GM15510 (cell line): ENCODE measurements at regions not wholly inside any gene's neighbourhood (a gene's known extent, or its start where the extent isn't known, plus 50 kb on each side); places are given as distances from the start of the nearest gene placed in this dataset.

Source experiments
- POLR2A ChIP-seq: IDR thresholded peaks from 3 replicates; pipeline ENCODE4 v1.6.1; 2011; ENCODE audit warnings: borderline replicate concordance; ENCODE audit not compliant: insufficient read length; ENCODE audit errors: extremely low read depth

DNA sequence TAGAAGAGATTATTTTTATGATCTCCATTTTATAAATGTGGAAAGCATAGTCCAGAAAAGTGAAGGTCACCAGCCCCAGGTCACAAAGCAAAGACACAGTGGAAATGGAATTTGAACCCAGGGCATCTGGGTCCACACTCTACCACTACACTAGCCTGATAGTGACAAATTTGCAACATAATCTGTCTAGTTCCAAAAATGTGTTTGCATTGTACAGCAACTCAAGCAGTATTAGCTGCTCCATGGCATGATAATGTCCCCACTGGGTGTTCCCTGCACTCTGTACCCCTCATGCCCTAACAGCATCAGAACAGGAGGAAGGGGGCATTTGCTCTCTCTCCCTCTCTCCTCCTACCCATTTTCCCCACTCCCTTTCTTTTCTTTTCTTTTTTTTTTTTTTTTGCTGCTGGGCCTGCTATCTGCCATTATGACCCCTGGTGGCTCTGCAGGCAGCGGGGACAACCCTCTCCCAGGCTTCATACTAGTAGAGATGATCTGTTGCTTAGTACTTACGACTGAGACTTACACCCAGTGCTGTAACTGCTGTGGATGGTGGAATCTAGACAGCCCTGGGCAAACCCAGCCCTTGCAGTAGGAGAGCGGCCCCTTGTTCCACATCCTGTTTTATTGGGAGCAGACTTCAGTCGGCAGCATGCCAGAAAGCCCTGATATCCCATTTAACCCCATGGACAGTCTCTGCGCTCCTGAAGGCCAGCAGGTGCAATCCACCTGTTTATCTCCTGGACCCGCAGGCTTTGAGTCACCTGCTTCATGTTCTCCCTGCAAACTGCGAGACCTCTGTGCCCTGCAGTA lies 306.3 kb downstream of the SOX9 start:
- TF ChIP-seq POLR2A, result no peak

DNA sequence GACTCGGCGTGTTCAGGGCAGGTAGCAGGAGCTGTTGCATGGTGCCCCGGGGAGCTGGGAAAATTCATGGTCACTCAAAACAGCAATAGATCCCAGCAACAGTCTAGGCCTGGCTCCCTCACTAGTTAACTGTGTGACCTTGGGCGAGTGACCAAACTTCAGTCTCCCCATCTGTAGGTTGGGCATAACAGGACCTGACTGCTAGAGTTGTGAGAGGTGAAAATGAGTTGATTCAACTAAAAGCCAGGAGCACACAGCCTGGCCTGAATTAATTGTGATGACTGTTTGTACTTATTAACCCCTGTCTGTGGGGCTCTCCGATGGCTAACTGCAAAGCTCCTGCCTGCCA lies 306.9 kb downstream of the SOX9 start:
- no peak for TF ChIP-seq POLR2A

DNA sequence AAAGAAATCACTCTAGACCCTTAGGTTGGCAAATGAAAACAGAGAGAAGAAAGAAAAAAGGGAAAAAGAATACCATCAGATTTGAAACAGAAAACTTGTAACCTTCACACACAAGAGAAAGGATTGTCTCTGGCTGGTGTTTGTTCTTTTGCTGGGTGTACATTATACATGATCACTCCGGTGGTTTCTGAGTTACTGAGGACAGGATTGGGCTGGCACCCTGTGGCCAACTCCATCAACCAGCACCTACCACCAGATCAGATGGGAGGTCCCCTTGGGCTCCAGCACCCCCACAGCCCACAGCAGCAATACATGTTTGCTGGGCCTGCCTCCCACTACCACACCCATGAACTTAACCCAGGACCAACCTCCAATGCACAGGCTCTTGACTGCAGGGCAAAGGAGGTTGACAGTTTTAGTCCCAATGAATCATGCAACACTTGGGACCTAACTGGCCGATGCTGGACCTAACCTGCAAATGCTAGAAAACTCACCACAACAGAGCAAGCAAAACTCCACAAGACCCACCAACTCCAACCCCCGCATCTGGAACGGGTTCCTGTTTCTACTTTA lies 308.3 kb downstream of the SOX9 start:
- TF ChIP-seq POLR2A, result no peak

DNA sequence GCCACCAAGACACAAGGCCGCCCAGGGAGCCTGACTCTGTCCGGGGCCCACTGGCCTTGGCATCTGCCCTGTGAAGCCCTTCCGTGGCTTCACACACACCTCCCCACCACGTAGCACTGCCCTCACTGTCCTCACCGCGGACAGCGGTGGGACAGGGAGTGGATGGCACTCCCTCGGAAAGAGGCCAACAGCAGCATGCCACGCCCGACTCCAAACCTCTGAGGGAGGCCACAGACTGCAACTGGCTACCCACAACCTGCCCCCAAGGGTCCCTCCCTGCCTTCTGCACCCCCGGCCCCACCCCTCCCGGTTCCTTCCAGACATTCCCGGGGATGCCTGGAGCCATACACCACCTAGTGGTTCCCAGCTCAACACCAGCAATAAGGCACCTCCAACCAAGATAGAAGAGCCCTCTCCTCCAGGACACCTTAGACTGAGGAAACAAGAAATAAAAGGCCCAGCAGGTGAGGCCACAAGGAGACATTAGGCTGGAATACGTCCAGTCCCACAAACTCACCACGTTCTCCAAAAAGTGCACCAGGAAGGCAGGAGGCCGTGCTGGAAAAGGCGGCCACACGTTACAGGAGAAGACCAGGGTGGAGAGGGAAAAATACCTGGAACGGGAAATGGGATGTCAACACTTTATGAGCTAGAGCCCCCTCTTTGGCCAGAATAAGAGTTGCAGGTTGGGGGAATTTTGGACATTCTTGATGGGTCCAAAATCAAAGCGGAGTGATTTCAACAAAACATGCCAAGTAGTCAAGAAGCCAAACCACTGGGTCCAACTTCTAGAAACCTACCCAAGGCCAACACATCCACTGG lies 310.0 kb downstream of the SOX9 start:
- TF ChIP-seq POLR2A, result no peak

DNA sequence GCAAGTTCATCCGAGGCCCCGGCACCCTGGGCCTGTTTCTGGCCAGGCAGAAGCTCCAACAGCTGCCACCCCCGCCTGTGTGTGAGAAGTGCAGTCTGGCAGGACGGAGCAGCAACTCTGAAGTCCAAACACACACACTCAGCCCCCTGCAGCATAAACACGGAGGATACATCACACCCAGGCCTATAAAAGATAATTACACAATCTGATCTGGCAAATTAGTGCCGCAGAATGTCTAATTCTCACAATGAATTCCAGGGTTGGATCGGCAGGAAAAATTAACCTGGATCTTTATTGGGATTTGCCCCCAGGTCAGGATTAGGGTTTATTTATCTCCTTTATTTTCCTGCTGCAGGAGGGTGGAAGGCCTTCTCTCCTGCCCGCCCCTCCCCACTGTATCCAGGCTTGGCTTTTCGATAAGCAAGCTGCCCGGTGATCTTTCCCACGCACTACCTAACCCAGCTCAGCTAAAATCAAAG lies 311.4 kb downstream of the SOX9 start:
- TF ChIP-seq POLR2A, result no peak

DNA sequence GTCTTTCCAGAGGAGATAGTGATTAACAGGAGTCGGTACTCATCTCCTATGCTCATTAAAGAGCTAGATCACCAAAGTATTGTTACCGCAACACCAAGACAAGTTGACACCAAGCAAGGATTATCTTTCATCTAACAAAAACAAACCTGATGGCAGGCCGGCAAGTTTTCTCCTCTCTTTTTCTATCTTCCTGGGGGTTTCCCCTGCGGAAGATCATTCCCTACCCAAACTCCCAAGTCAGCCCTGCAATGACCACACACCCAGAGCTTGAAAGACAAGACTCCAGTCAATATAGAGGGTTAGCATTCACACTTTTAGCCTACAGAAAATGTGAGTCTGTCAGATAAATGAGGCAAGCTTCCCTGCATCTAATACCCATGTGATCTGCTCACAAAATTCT lies 312.1 kb downstream of the SOX9 start:
- no peak for TF ChIP-seq POLR2A

DNA sequence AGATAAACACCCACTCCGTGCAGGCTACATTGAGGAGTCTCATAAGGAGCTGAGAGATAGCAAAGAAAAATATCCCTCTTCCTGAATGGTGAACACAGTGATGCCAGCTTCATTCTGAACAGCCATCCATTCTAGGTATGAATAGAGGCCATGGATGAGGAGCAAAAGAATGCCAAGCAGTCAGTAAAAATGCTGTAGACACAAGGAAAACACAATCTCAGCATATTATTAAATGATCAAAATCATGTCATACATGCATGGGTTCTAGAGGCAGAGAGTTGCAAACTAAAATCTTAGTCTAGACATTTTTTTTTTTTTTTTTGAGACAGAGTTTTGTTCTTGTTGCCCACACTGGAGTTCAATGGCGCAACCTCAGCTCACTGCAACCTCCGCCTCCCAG lies 313.0 kb downstream of the SOX9 start:
- TF ChIP-seq POLR2A, result no peak

DNA sequence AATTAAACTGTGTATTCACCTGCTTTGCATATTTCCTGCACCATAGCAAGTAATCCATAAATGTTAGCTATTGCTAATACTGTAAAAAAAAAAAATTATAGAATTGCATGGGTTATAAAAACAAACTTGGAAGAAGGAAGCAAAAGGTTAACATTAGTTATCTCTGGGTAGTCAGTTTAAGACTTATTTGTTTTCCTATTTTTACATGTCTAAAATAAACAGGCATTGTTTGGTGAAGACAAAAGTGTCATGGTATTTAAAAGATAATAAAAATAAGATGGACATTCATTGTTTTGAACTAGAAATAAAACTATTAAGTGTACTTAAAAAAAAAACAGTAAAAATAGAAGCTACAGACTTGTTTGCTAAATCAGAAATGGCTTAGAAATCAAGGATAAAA lies 313.8 kb downstream of the SOX9 start:
- TF ChIP-seq POLR2A, result no peak

DNA sequence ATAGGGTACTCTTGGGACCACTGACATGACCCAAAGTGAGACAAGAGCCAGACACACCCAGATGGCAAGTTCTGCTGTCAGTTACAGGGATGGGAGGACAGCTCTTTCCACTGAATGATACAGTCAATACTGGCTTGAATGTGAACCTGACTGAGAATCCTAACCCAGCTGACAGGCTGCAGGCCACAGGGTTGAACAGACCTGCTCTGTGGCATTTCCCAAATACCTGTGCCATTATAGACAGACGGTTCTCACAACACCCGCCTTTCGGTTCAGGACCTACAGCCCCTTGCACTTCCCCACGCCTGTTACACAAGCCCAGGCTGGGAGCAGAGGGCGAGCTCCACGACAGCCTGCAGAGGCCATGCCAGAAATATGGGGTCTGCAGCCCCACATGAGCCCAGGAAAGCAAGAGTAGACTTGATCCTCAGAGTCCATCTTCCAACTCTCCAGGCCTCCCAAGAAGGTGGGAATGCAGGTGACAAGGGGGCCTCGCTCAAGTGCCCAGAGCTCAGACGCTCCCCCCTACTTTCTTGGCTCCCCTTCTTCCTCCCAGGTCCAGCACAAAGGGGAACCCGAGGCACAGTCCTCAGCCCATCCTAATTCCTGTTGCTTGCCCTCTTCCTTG lies 314.3 kb downstream of the SOX9 start:
- no peak for TF ChIP-seq POLR2A

DNA sequence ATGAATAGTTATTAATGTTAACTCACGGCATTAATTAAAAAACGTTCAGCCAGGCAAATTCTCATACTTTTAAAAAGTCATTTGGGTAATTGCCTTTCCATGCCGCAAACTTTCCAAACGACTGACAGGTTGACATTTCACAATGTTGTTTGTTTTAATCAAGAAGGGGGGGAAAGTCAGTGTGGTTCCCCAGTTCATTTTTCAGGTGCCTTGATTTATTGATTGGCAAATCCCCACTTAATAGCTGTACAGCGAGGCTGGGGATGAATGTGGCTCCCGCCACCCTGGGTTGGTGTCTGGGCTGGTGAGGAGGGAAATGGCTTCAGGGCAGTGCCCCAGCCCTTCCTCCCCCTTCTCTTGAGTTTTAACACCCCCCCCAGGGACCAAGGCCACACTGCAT lies 318.0 kb downstream of the SOX9 start:
- TF ChIP-seq POLR2A, result no peak

DNA sequence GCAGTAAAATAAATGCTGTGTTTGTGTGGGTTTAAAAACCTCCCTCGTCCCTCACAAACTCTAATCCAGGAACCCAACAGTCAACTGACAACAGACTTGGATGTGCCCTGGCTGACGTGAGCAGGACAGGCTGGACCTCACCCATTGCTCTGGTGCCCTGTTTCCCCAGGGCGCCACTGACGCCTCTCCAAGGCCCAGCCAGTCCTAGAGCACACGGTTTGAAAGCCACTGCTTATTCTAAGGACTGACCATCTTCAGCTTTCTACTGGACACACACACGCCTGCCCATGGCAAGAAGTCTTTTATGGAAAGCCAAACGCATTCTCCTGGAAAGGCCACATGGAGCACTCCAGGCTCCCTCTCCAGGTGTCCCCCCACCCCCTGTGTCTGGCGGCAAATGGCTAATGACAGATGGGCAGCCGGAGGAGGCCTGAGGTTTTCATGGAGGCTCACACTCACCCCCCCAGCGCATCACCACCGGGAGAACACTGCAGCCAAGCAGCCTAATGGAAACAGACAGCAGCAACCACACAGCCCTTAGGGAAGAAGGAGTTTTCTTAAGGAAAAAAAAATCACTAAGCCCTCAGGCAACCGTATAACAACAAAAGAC lies 319.2 kb downstream of the SOX9 start:
- TF ChIP-seq POLR2A, result no peak

DNA sequence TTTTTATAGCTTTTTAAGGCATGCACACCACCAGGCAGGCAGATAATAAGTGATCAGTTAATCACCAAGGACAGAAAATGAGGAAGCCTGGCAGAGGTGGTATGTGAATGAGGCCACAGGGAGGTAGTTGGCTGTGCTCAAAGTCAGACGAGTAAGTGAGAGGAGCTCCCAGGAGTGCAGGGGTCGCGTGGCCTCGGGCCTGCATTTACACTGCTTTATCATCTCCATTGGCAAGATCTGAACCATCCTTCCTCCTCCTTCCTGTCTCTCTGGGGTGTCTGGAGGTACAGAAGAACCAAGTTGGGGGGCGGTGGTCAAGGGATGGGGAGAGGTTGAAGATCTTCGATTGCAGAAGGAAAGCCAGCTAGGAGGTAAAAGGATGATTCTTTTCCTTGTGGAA lies 320.1 kb downstream of the SOX9 start:
- TF ChIP-seq POLR2A, result no peak

DNA sequence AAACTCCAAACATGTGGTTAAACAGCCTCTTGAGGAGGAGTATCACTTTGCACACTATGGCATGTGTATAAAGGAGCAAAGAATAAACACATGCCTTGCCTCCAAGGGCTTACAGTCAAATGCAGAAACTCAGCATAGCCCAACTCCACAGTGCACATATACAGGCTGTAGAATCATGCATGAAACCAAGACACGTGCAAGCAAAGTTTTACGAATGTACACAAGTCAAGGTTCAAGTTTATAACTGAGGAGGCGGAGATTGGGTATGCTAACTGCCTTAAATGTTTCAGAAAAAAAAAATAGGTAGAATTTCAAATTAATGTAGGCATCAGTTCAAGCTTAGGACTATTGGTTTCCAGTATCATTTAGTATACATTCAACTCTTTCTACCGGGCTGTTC lies 321.1 kb downstream of the SOX9 start:
- no peak for TF ChIP-seq POLR2A

DNA sequence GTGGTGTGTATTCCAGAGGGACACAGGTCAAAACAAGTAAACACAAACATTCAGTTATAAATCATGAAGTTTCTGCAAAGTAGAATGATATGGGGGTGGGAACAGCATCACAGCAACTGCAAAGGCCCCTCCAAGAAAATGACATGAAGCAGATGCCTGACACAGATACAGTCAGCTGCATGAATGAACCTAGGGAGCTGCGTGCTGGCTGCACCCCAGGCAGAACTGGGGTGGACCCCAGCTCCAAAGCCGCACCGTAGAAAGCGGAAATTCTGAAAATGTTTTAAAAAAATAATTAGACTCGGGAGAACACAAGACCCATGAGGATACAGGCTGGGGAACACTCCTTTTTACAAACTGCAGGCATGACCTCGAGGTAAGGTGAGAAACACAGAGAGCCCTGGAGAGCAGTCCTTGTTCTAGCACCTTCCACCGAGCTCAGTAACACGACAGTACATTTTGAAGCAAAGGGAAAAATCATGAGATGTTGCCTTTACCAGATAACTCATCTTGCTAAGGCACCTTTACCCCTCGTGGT lies 323.8 kb downstream of the SOX9 start:
- TF ChIP-seq POLR2A, result no peak
